Posterior vena cava (tissue), 2 donors: ENCODE measurements at regions not wholly inside any gene's neighbourhood (a gene's known extent, or its start where the extent isn't known, plus 50 kb on each side); places are given as distances from the start of the nearest gene placed in this dataset.
"Not testable (repeated sequence)": the region's sequence is repeated elsewhere in the genome, so short reads cannot be mapped to it uniquely, and the experiment has no call there.

Experiments
- DNase-seq: peaks from one replicate; pipeline ENCODE4 v3.0.0-alpha.2; 2020; ENCODE audit warnings: low spot score
- intact Hi-C, 2 donors: fragments of 100-400 bp; cut with DNase I; formaldehyde crosslinking; loops; one replicate each; pipeline versions ENCODE4 v1.14.1 to v1.14.2; 2022 to 2023
- donor health status: DM: yes; HTN: yes; CAD: no.
- donor health status: DM: yes; HTN: yes; CAD: no.

DNA sequence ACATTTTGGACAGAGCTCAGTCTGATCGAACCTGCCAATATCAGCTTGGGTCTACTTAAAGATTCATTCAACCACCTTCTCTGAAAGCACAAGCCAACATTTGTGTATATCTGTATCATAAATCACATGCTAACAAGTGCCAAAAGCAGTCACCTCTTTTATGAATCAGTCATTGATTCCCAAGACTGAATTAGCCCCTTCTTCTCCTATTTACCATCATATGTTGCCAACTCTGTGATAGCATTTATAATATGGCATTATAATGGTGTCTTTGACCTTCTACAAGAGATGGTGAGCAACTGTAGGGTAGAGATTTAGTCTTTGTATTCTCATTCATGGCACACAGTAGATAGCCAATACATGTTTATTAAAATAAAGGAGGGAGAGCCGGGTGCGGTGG lies 61.4 kb downstream of the DDX53 start:
- intact Hi-C loops: no loop called here
- DNase-seq: no peak

GRCh38 chrX:23062359-23062758 lies 62.6 kb downstream of the DDX53 start:
- intact Hi-C loops: no loop called here
- DNase-seq: no peak

DNA sequence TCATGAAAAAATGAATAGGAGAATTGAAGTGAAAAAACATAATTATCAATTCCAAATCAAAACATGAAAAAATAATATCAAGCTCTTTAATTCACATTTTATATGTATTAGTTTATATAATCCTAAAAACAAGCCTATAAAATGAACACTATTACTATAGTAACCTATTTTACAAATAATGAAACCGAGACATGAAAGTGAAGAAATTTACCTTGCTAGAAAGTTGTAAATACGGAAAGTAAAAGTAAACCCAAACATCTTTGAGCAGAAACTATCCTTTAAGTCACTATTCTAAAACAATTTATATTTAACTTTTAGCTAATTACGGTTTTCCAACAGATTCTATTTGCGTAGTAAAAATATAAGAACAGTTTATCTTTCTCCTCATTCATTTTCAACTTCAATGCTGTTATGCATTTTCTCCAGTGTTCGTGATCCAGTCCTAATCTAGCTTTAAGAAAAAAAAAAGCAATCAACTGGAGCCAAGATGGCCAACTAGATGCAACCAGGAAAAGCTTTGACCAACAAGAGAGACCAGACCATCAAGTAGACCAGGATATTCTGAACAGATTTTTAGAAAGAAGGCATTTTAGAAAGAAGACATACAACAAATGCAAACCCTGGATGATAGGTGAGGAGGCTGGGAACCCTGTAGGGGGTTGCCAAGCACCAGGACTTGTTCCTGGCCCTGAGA lies 67.0 kb downstream of the DDX53 start:
- DNase-seq: no peak
- intact Hi-C loops: no loop called here

- intact Hi-C loops, DNase-seq: not testable (repeated sequence)
Measured at GRCh38 chrX:23075461-23075860, 75.7 kb downstream of the DDX53 start.

DNA sequence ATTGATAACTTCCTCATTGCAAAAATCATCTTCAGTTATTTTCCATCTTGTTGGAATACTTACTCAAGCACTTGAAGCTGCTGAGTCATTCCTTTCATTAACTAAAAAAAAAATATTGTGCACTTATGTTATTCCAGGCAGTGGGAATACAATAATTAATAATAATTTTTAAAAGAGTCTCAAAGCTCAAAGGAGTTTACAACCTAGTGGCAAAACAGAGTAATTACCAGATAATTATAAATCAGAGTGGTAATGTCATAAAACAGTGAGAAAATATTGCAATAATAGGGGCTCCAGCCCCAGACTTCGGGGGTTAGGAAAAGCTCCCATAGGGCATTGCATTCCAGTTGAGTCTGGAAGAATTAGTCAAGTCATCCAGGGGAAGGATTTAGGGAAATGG lies 79.6 kb downstream of the DDX53 start:
- intact Hi-C loops: loop anchor here in 1 of 2 donors (2.0 kb wide), 1 partner anchor 45 kb away; no protein-coding TSS in a partner anchor
- DNase-seq: no peak

DNA sequence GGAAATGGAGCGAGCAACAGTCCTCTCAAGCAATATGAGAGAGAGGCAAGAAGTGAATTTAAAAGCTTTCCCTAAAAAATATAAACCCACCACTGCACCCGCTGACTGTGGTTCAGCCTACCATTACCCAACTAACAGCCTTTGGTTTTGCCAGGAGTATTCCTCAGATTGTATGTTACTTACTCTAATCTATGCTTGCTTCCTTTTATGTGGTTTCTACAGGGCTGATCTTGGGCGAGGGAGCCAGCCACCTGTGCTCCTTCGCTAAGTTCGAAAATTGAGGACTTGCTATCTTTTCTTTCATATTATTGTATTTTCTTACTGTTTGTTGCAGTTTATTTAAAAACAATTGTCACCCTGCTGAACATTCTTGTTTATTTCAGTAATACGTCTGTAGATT lies 101.1 kb downstream of the DDX53 start:
- DNase-seq: no peak
- intact Hi-C loops: no loop called here

DNA sequence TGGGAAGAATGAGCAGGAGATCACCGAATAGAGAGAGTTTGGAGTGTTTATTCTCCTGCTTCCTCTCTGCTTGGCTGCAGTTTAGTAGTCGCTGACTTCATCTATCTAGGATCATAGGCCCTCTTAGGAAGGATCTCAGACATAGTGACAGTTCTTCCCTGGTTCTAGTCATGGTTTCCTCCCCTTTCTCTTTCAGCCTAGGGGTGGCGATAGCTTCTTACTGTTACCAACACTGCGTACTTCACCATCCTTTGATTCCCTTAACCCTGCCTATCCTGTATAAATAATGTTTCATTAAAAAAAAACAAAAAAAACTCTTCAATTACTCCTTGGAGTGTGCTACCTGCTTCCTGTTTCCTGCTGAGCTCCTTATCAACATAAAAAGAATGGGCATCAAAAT lies 103.8 kb downstream of the DDX53 start:
- DNase-seq: no peak
- intact Hi-C loops: no loop called here

DNA sequence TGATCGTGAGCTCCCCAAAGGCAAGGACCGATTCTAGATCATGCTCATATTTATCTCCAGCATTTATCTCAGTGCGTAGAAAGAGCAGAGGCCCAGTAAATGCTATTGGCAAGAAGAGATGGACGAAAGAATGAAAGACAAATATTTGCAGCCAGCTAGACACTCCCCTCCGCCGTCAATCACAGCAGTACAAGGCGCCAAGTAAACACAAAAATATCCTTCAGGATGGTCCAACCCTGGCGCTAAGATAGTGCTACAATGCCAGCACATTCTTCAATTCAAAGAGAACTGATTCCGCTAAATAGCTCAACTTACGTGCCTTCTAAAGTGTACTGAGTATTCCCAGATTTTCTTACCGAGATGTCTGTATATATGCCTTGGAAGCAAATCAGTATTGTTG lies 114.5 kb downstream of the DDX53 start:
- DNase-seq: no peak
- intact Hi-C loops: no loop called here

DNA sequence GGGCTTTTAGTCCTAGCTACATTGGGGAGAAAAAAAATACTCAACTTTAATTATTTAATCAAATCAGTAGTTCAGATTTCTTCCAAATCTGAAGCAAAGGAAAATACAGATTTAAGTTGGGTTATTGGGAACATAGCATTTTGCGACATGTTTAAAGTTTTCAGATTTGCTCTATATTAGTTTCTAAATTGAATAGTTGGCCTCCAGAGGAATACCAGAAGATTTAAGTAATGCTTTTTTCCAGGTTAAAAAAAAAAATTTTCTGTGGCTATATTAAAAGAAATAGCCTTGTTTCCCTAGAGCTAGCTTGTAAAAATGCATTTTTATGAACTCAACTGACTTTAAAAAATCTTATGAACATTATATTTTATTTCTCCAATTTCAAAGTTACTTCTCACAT lies 115.9 kb downstream of the DDX53 start:
- intact Hi-C loops: no loop called here
- DNase-seq: no peak

- no peak for DNase-seq
- intact Hi-C loops: no loop called here
Measured at GRCh38 chrX:23118163-23118562, 118.4 kb downstream of the DDX53 start.

GRCh38 chrX:23118890-23119527 lies 119.2 kb downstream of the DDX53 start:
- no peak for DNase-seq
- intact Hi-C loops: no loop called here

DNA sequence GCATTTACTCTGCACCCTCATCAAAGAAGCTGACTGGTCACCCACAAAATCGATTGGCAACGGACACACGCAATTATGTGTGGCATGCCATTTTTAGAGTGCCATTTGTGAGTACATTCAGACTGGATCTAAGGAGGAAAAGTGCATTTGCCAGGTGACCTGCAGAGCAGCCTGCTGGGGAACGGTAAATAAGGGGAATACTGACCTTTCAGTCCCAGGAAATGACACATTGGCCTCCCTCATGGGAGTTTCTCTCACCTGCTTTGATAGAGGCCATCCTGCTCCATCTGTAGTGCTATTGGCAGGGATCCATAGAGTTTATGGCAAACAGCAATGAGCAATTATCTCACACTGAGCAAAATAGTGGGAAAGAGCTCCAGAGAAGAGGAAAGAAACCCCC lies 127.8 kb downstream of the DDX53 start:
- intact Hi-C loops: no loop called here
- DNase-seq: no peak

- no peak for DNase-seq
- intact Hi-C loops: no loop called here
Measured at GRCh38 chrX:23133551-23133950, 133.8 kb downstream of the DDX53 start.

- intact Hi-C loops: no loop called here
- no peak for DNase-seq
Measured at GRCh38 chrX:23134136-23134535, 134.4 kb downstream of the DDX53 start.

DNA sequence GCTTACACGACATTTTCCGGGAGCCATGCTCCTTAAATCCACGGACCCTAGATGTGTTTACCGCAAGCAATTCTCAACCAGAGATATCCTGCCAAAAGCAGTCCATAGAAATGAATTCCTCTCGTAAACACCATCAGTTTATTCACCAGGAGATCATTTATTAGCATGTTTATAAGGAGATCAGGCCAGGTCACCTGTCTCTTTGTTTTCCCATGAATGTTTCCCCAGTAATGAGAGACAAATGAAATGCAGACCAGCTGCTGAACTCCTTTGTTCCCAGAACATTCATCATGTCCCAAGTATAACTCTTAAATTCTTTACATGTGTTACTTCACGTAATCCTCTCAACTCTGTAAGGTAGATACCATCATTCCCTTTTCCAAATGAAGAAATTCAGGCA lies 137.1 kb downstream of the DDX53 start:
- intact Hi-C loops: no loop called here
- no peak for DNase-seq

- DNase-seq: no peak
- intact Hi-C loops: no loop called here
Measured at GRCh38 chrX:23168291-23168690, 166.4 kb upstream of the PTCHD1 start.

- intact Hi-C loops: no loop called here
- no peak for DNase-seq
Measured at GRCh38 chrX:23185951-23186350, 148.7 kb upstream of the PTCHD1 start.

- intact Hi-C loops: no loop called here
- DNase-seq: no peak
Measured at GRCh38 chrX:23187819-23188218, 146.8 kb upstream of the PTCHD1 start.

DNA sequence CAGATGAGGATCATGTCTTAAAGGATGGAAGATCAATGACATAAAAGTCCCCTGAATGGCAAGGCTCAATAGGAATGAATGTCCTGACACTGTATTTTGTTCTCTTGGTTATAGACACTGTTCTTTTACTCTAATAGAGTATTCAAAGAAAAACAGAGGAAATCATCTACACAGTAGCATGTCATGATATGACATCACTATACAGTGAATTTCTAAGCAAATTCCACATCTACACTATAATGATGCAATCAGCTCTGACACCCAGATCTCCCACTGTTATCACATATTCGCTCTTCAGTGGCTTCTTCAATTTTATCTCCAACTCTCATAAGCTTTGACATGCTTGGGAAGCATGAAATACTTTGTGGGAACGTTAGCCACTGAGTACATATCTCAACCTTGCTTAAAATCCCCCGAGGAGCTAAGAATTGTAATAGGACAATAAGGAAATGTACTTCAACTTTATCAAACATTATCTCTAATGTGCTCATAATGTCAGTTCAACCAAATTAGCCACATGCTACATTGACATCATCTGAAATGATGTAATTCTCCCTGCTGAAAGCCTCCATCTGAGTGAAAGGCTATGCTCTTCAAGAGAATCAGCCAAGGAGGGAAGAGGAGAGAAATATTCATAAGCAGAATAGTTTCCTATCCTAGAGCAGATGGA lies 139.6 kb upstream of the PTCHD1 start:
- DNase-seq: no peak
- intact Hi-C loops: no loop called here

GRCh38 chrX:23195761-23196160 lies 138.9 kb upstream of the PTCHD1 start:
- intact Hi-C loops: no loop called here
- no peak for DNase-seq

- intact Hi-C loops: no loop called here
- DNase-seq: no peak
Measured at GRCh38 chrX:23201706-23202105, 132.9 kb upstream of the PTCHD1 start.
